Nephron (organoid): ENCODE measurements at regions not wholly inside any gene's neighbourhood (a gene's known extent, or its start where the extent isn't known, plus 50 kb on each side); places are given as distances from the start of the nearest gene placed in this dataset.
"Not testable (repeated sequence)": the region's sequence is repeated elsewhere in the genome, so short reads cannot be mapped to it uniquely, and the experiment has no call there.

Experiments
- H3K27ac Mint-ChIP-seq, 3 experiments: 2 replicates each; pipeline ENCODE4 v1.8.0; 2020; ENCODE audit warnings: mixed read lengths in 3 of 3, mild to moderate bottlenecking in 2 of 3, moderate library complexity in 1 of 3
- H3K27me3 Mint-ChIP-seq: 2 replicates; pipeline ENCODE4 v1.8.0; 2021; ENCODE audit warnings: low read depth, mild to moderate bottlenecking, moderate library complexity, mixed read lengths
- H3K36me3 Mint-ChIP-seq: 2 replicates; pipeline ENCODE4 v1.8.0; 2020; ENCODE audit warnings: low read depth, mixed read lengths
- H3K4me1 Mint-ChIP-seq: 2 replicates; pipeline ENCODE4 v1.8.0; 2020; ENCODE audit warnings: mixed read lengths
- H3K4me3 Mint-ChIP-seq, 3 experiments: 2 replicates each; pipeline ENCODE4 v1.8.0; 2020; ENCODE audit warnings: mild to moderate bottlenecking in 3 of 3, mixed read lengths in 3 of 3, moderate library complexity in 2 of 3
- H3K9me3 Mint-ChIP-seq: 2 replicates; pipeline ENCODE4 v1.8.0; 2020; ENCODE audit warnings: mixed read lengths
- CTCF ChIP-seq, 3 experiments: fragments of 200-600 bp; sonication (generic); IDR thresholded peaks; one replicate each; pipeline ENCODE4 v1.5.0; 2021; ENCODE audit warnings: antibody characterized with exemption in 3 of 3; ENCODE audit not compliant: unreplicated experiment in 3 of 3

- no peaks in the 10 kb centered on the region for H3K4me1 Mint-ChIP-seq
- no peak for TF ChIP-seq CTCF (IDR thresholded peaks at IDR 0.05; ENCODE audit: unreplicated experiment in 3 of 3)
- no peak overlapping the region for H3K27ac Mint-ChIP-seq
- H3K4me3 Mint-ChIP-seq: no peak overlapping the region
- H3K9me3 Mint-ChIP-seq: peaks cover 10% of the 10 kb centered on the region
- H3K36me3 Mint-ChIP-seq: no peaks in the 10 kb centered on the region
- peaks cover 4% of the 10 kb centered on the region for H3K27me3 Mint-ChIP-seq
Measured at GRCh38 chr5:119694284-119694683, 64.9 kb downstream of the FAM170A start.

GRCh38 chr5:119706049-119706448 is 76.7 kb downstream of the FAM170A start:
- Mint-ChIP-seq H3K36me3 (no peaks in the 10 kb centered on the region), H3K4me1 (no peaks in the 10 kb centered on the region), H3K4me3 (no peak overlapping the region), H3K27ac (no peak overlapping the region), H3K27me3 (peaks cover 6% of the 10 kb centered on the region), H3K9me3 (peaks cover 12% of the 10 kb centered on the region)
- no peak for TF ChIP-seq CTCF (IDR thresholded peaks at IDR 0.05; ENCODE audit: unreplicated experiment in 3 of 3)

- TF ChIP-seq CTCF (IDR thresholded peaks at IDR 0.05; ENCODE audit: unreplicated experiment in 3 of 3): no peak
- Mint-ChIP-seq H3K4me1 (no peaks in the 10 kb centered on the region), H3K36me3 (no peaks in the 10 kb centered on the region), H3K9me3 (peaks cover 9% of the 10 kb centered on the region), H3K27ac (no peak overlapping the region), H3K27me3 (peaks cover 6% of the 10 kb centered on the region), H3K4me3 (no peak overlapping the region)
Measured at GRCh38 chr5:119708076-119708790, 78.9 kb downstream of the FAM170A start.

GRCh38 chr5:119721775-119722174 is 92.4 kb downstream of the FAM170A start:
- Mint-ChIP-seq H3K27me3 (no peaks in the 10 kb centered on the region), H3K9me3 (peaks cover 16% of the 10 kb centered on the region), H3K27ac (no peak overlapping the region)

GRCh38 chr5:119725291-119725690 is 95.9 kb downstream of the FAM170A start:
- H3K36me3 Mint-ChIP-seq: not testable (repeated sequence)

More at GRCh38 chr5:119721775-119722174, 92.4 kb downstream of the FAM170A start:
- no peaks in the 10 kb centered on the region for H3K36me3 Mint-ChIP-seq
- H3K4me1 Mint-ChIP-seq: no peaks in the 10 kb centered on the region
- no peak for TF ChIP-seq CTCF (IDR thresholded peaks at IDR 0.05; ENCODE audit: unreplicated experiment in 3 of 3)
- no peak overlapping the region for H3K4me3 Mint-ChIP-seq

GRCh38 chr5:119726544-119726943 is 97.2 kb downstream of the FAM170A start:
- no peak for TF ChIP-seq CTCF (IDR thresholded peaks at IDR 0.05; ENCODE audit: unreplicated experiment in 3 of 3)
- Mint-ChIP-seq H3K36me3 (no peaks in the 10 kb centered on the region), H3K27me3 (no peaks in the 10 kb centered on the region), H3K4me1 (no peaks in the 10 kb centered on the region), H3K27ac (no peak overlapping the region), H3K4me3 (no peak overlapping the region), H3K9me3 (peaks cover 16% of the 10 kb centered on the region)

More at GRCh38 chr5:119725291-119725690, 95.9 kb downstream of the FAM170A start:
- not testable (repeated sequence) for H3K4me1 Mint-ChIP-seq, H3K27ac Mint-ChIP-seq, H3K4me3 Mint-ChIP-seq, H3K27me3 Mint-ChIP-seq
- peaks cover 16% of the 10 kb centered on the region for H3K9me3 Mint-ChIP-seq
